DND-41 (cell line): ENCODE measurements at regions not wholly inside any gene's neighbourhood (a gene's known extent, or its start where the extent isn't known, plus 50 kb on each side); places are given as distances from the start of the nearest gene placed in this dataset.

Experiments
- CTCF ChIP-seq: IDR thresholded peaks from 2 replicates; pipeline ENCODE4 v1.5.1; 2012; ENCODE audit warnings: borderline replicate concordance, low read length, moderate library complexity, mild to moderate bottlenecking; ENCODE audit not compliant: poor library complexity, severe bottlenecking; ENCODE audit errors: extremely low read depth
- EZH2 ChIP-seq: IDR thresholded peaks from 3 replicates; pipeline ENCODE4 v1.6.1; 2012; ENCODE audit warnings: borderline replicate concordance, low read depth, mild to moderate bottlenecking, moderate library complexity, low read length, inconsistent platforms; ENCODE audit not compliant: severe bottlenecking

GRCh38 chr12:116411977-116412376, 134.5 kb upstream of the MED13L start:
- no peak for TF ChIP-seq CTCF
- no peak for TF ChIP-seq EZH2
